Gastrocnemius medialis (tissue), 4 donors: ENCODE measurements at regions not wholly inside any gene's neighbourhood (a gene's known extent, or its start where the extent isn't known, plus 50 kb on each side); places are given as distances from the start of the nearest gene placed in this dataset.

ENCODE experiments used
- ATAC-seq, 2 donors: fragments of 150-250 bp; one replicate each; pipeline ENCODE4 v1.9.1; 2016
- DNase-seq, 2 donors: peaks; one replicate each; pipeline ENCODE4 v3.0.0-alpha.2; 2019
- H3K27ac ChIP-seq, 4 donors: fragments of 200-600 bp; sonication (generic); 1 replicate in 1 of 4; 2 replicates in 3 of 4; pipeline ENCODE4 v1.5.1; 2016 to 2018; ENCODE audit warnings: mild to moderate bottlenecking in 2 of 4, moderate library complexity in 1 of 4
- H3K27me3 ChIP-seq, 3 donors: fragments of 200-600 bp; sonication (generic) in 2 of 3; 1 replicate in 1 of 3; 2 replicates in 2 of 3; pipeline versions ENCODE4 v1.5.1 to v1.6.0; 2016 to 2019; ENCODE audit warnings: mild to moderate bottlenecking in 1 of 3, moderate library complexity in 1 of 3
- H3K36me3 ChIP-seq, 2 donors: fragments of 200-600 bp; sonication (generic) in 1 of 2; one replicate each; pipeline ENCODE4 v1.5.1; 2017 to 2018
- H3K4me1 ChIP-seq, 2 donors: fragments of 200-600 bp; sonication (generic) in 1 of 2; one replicate each; pipeline ENCODE4 v1.5.1; 2016 to 2017; ENCODE audit warnings: mild to moderate bottlenecking in 2 of 2
- H3K4me3 ChIP-seq, 4 donors: fragments of 200-600 bp; sonication (generic) in 3 of 4; 1 replicate in 1 of 4; 2 replicates in 3 of 4; pipeline ENCODE4 v1.5.1; 2016 to 2019; ENCODE audit warnings: mild to moderate bottlenecking in 2 of 4
- H3K9me3 ChIP-seq, 3 donors: fragments of 200-600 bp; sonication (generic) in 2 of 3; 1 replicate in 1 of 3; 2 replicates in 2 of 3; pipeline ENCODE4 v1.5.1; 2016 to 2019
- POLR2A ChIP-seq, 2 donors: fragments of 450-650 bp; IDR thresholded peaks; one replicate each; pipeline ENCODE4 v1.6.1; 2017; ENCODE audit warnings: antibody characterized with exemption in 2 of 2, mild to moderate bottlenecking in 2 of 2, moderate library complexity in 2 of 2
- in situ Hi-C, 4 donors: fragments of 200-750 bp; cut with MboI; loops; one replicate each; pipeline versions ENCODE4 v1.15.0 to v1.8.0; 2017; ENCODE audit warnings: low sequenced_read_pairs in 4 of 4
- intact Hi-C: fragments of 100-400 bp; cut with DNase I; formaldehyde crosslinking; loops from one replicate; pipeline ENCODE4 v1.15.1; 2023; ENCODE audit warnings: low total_unique reads
- TF ChIP-seq, protein P1 (sequence below), 5 experiments: fragments of 450-650 bp in 3 of 5; fragments of 200-600 bp in 2 of 5; sonication (generic) in 2 of 5; IDR thresholded peaks in 4 of 5; conservative IDR thresholded peaks in 1 of 5; 1 replicate in 4 of 5; 2 replicates in 1 of 5; pipeline ENCODE4 v1.5.1; 2016 to 2019; ENCODE audit warnings: antibody characterized with exemption in 5 of 5, mild to moderate bottlenecking in 3 of 5, moderate library complexity in 3 of 5

DNA sequence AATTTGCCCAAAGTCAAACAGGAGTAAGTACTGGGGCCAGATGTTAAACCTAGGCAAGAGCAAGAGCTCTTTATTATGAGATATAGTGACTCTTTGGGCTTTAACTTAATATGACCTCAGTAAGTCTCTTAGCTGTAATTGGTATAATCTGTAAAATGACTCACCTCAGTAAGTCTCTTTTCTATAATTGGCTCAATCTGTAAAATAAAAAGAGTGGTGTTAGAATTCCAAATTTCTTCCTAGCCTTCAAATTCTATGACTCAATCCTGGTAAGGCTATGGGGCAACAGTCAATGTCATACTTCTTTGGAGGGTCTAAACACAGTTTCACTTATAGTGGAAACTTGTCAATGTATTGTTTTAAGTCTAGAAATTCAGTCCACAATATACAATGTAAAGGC is 1608.9 kb upstream of the PIK3C3 start:
- ATAC-seq (no peak), DNase-seq (no peak)
- Histone ChIP-seq H3K4me1 (no peaks in the 10 kb centered on the region), H3K36me3 (no peaks in the 10 kb centered on the region), H3K4me3 (no peak overlapping the region), H3K27me3 (no peaks in the 10 kb centered on the region), H3K9me3 (no peaks in the 10 kb centered on the region), H3K27ac (no peak overlapping the region)
- in situ Hi-C loops: no loop called here
- intact Hi-C loops: no loop called here
- TF ChIP-seq POLR2A (IDR thresholded peaks at IDR 0.05): no peak
- TF ChIP-seq, protein P1, sequence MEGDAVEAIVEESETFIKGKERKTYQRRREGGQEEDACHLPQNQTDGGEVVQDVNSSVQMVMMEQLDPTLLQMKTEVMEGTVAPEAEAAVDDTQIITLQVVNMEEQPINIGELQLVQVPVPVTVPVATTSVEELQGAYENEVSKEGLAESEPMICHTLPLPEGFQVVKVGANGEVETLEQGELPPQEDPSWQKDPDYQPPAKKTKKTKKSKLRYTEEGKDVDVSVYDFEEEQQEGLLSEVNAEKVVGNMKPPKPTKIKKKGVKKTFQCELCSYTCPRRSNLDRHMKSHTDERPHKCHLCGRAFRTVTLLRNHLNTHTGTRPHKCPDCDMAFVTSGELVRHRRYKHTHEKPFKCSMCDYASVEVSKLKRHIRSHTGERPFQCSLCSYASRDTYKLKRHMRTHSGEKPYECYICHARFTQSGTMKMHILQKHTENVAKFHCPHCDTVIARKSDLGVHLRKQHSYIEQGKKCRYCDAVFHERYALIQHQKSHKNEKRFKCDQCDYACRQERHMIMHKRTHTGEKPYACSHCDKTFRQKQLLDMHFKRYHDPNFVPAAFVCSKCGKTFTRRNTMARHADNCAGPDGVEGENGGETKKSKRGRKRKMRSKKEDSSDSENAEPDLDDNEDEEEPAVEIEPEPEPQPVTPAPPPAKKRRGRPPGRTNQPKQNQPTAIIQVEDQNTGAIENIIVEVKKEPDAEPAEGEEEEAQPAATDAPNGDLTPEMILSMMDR (IDR thresholded peaks at IDR 0.05 in 4 of 5, conservative IDR thresholded peaks at IDR 0.05 in 1 of 5): no peak

DNA sequence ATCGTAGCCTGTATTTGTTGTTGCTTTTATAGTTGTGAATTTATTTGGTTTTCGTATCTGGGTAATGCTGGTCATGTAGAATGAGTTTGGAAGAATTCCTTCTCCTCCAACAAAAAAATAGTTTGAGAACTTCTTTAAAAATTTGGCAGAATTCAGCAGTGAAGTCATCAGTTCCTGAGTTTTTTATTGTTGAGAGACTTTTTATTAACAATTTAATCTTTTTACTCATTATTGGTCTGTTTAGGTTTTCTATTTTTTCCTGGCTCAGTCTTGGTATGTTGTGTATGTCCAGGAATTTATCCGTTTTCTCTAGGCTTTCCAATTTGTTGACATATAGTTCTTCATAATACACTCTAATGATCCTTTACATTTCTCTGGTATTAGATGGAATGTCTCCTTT is 1613.3 kb upstream of the PIK3C3 start:
- H3K4me3 ChIP-seq: no peak overlapping the region
- H3K4me1 ChIP-seq: no peaks in the 10 kb centered on the region
- ATAC-seq: no peak
- H3K9me3 ChIP-seq: no peaks in the 10 kb centered on the region
- no peak for DNase-seq
- intact Hi-C loops: no loop called here
- no peaks in the 10 kb centered on the region for H3K27me3 ChIP-seq
- in situ Hi-C loops: no loop called here
- TF ChIP-seq, protein P1 (IDR thresholded peaks at IDR 0.05 in 4 of 5, conservative IDR thresholded peaks at IDR 0.05 in 1 of 5): no peak
- TF ChIP-seq POLR2A (IDR thresholded peaks at IDR 0.05): no peak
- no peak overlapping the region for H3K27ac ChIP-seq
- no peaks in the 10 kb centered on the region for H3K36me3 ChIP-seq

DNA sequence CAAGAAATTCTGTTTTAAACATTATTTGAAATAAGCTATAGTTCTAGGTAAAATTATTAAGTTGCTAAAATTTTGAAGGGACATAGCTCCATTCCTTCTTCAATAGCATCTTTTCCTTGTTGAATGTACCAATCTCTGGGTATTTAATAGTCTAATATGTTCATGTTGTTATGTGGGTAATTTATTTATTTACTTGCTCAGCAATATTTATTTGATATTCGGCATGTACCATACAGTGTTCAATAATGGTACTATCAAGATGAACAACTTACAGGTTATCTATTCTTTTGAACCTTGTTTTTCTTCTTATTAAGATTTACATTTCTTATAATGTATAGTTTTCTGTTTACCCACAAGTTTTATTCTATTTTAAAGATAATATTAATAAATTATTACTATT is 1616.8 kb upstream of the PIK3C3 start:
- Histone ChIP-seq H3K27ac (no peak overlapping the region), H3K9me3 (no peaks in the 10 kb centered on the region), H3K4me1 (no peaks in the 10 kb centered on the region), H3K27me3 (no peaks in the 10 kb centered on the region), H3K36me3 (no peaks in the 10 kb centered on the region), H3K4me3 (no peak overlapping the region)
- in situ Hi-C loops: no loop called here
- TF ChIP-seq, protein P1 (IDR thresholded peaks at IDR 0.05 in 4 of 5, conservative IDR thresholded peaks at IDR 0.05 in 1 of 5): no peak
- no peak for TF ChIP-seq POLR2A (IDR thresholded peaks at IDR 0.05)
- DNase-seq (no peak), ATAC-seq (no peak)
- intact Hi-C loops: no loop called here

DNA sequence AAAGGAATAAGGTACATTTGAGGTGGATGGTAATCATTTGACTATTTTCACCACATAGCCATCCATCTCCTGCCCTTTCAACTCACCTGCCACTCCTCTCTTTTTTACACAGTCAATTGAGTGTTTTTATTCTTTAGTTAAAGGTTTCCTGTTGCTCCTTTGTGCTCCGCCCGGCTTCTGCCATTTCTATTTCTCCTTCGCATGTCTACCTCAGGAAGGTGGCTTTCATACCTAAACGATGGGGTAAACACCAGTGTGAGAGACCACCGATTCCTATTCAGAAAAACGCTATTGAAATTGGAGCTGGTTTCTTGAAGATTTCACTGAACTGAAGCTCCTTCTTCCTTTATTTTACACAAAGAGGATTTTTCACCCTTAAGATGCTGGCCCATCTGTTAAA is 1628.0 kb upstream of the PIK3C3 start:
- Histone ChIP-seq H3K36me3 (no peaks in the 10 kb centered on the region), H3K9me3 (no peaks in the 10 kb centered on the region), H3K27ac (no peak overlapping the region), H3K4me3 (no peak overlapping the region), H3K4me1 (no peaks in the 10 kb centered on the region), H3K27me3 (no peaks in the 10 kb centered on the region)
- intact Hi-C loops (no loop called here), in situ Hi-C loops (no loop called here)
- DNase-seq (no peak), ATAC-seq (no peak)
- TF ChIP-seq, protein P1 (IDR thresholded peaks at IDR 0.05 in 4 of 5, conservative IDR thresholded peaks at IDR 0.05 in 1 of 5): no peak
- no peak for TF ChIP-seq POLR2A (IDR thresholded peaks at IDR 0.05)

DNA sequence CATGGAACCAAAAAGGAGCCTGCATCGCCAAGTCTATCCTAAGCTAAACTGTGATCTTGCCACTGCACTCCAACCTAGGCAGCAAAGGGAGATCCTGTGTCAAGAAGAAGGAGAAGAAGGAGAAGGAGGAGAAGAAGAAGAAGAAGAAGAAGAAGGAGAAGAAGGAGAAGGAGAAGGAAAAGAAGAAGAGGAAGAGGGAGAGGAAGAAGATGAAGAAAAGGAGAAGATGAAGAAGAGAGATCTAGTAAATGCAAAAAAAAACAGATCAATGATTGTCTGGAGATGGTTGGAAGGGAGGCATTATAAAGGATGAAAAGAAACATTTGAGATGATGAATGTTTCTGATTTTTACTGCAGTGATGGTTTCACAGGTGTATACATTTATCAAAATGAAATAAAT is 1629.0 kb upstream of the PIK3C3 start:
- Histone ChIP-seq H3K4me3 (no peak overlapping the region), H3K36me3 (no peaks in the 10 kb centered on the region), H3K4me1 (no peaks in the 10 kb centered on the region), H3K9me3 (no peaks in the 10 kb centered on the region), H3K27me3 (no peaks in the 10 kb centered on the region), H3K27ac (no peak overlapping the region)
- intact Hi-C loops: no loop called here
- DNase-seq (no peak), ATAC-seq (no peak)
- in situ Hi-C loops: no loop called here
- TF ChIP-seq, protein P1 (IDR thresholded peaks at IDR 0.05 in 4 of 5, conservative IDR thresholded peaks at IDR 0.05 in 1 of 5): no peak
- no peak for TF ChIP-seq POLR2A (IDR thresholded peaks at IDR 0.05)
